GM18951 (cell line): ENCODE measurements at regions not wholly inside any gene's neighbourhood (a gene's known extent, or its start where the extent isn't known, plus 50 kb on each side); places are given as distances from the start of the nearest gene placed in this dataset.
"Not testable (repeated sequence)": the region's sequence is repeated elsewhere in the genome, so short reads cannot be mapped to it uniquely, and the experiment has no call there.

Experiments
- POLR2A ChIP-seq: IDR thresholded peaks from 4 replicates; pipeline ENCODE4 v1.6.1; 2011; ENCODE audit warnings: mild to moderate bottlenecking; ENCODE audit not compliant: insufficient read length, insufficient read depth; ENCODE audit errors: extremely low read depth
- in situ Hi-C: fragments of 300-500 bp; cut with MboI; formaldehyde crosslinking; loops from one replicate; pipeline ENCODE4 v1.12.0; 2022; ENCODE audit warnings: low sequenced_read_pairs, mixed read lengths, inconsistent platforms; ENCODE audit not compliant: unreplicated experiment

GRCh38 chr3:162719684-162720341 is 1223.2 kb downstream of the OTOL1 start:
- in situ Hi-C loops: no loop called here
- TF ChIP-seq POLR2A: no peak

- no peak for TF ChIP-seq POLR2A
- in situ Hi-C loops: no loop called here
These were observed 1225.1 kb downstream of the OTOL1 start for GRCh38 chr3:162721736-162722135.

GRCh38 chr3:162722337-162722736 is 1225.7 kb downstream of the OTOL1 start:
- TF ChIP-seq POLR2A: no peak
- in situ Hi-C loops: no loop called here

GRCh38 chr3:162722796-162723195 is 1226.2 kb downstream of the OTOL1 start:
- in situ Hi-C loops: not testable (repeated sequence)

- no peak for TF ChIP-seq POLR2A
These were observed 1233.1 kb downstream of the OTOL1 start for GRCh38 chr3:162729686-162730085.

GRCh38 chr3:162731961-162732360 is 1235.4 kb downstream of the OTOL1 start:
- in situ Hi-C loops: not testable (repeated sequence)

More at GRCh38 chr3:162729686-162730085, 1233.1 kb downstream of the OTOL1 start:
- in situ Hi-C loops: no loop called here

GRCh38 chr3:162738784-162739183 is 1242.2 kb downstream of the OTOL1 start:
- in situ Hi-C loops: no loop called here
- TF ChIP-seq POLR2A: no peak

GRCh38 chr3:162740941-162741596 is 1244.5 kb downstream of the OTOL1 start:
- no peak for TF ChIP-seq POLR2A
- in situ Hi-C loops: no loop called here

GRCh38 chr3:162742159-162742717 is 1245.6 kb downstream of the OTOL1 start:
- in situ Hi-C loops: no loop called here
- TF ChIP-seq POLR2A: no peak

- in situ Hi-C loops: no loop called here
- no peak for TF ChIP-seq POLR2A
These were observed 1246.5 kb downstream of the OTOL1 start for GRCh38 chr3:162743091-162743490.

- in situ Hi-C loops: no loop called here
These were observed 1264.2 kb downstream of the OTOL1 start for GRCh38 chr3:162760789-162761188.

GRCh38 chr3:162764051-162764807 is 1267.6 kb downstream of the OTOL1 start:
- no peak for TF ChIP-seq POLR2A
- in situ Hi-C loops: no loop called here

More at GRCh38 chr3:162760789-162761188, 1264.2 kb downstream of the OTOL1 start:
- TF ChIP-seq POLR2A: no peak

- in situ Hi-C loops: no loop called here
These were observed 1268.1 kb downstream of the OTOL1 start for GRCh38 chr3:162764808-162765071.

GRCh38 chr3:162765524-162765923 is 1268.9 kb downstream of the OTOL1 start:
- TF ChIP-seq POLR2A: no peak

More at GRCh38 chr3:162764808-162765071, 1268.1 kb downstream of the OTOL1 start:
- TF ChIP-seq POLR2A: no peak

More at GRCh38 chr3:162765524-162765923, 1268.9 kb downstream of the OTOL1 start:
- in situ Hi-C loops: no loop called here
